Sigmoid colon (tissue), 3 donors: ENCODE measurements at regions not wholly inside any gene's neighbourhood (a gene's known extent, or its start where the extent isn't known, plus 50 kb on each side); places are given as distances from the start of the nearest gene placed in this dataset.
"Not testable (repeated sequence)": the region's sequence is repeated elsewhere in the genome, so short reads cannot be mapped to it uniquely, and the experiment has no call there.

Source experiments
- POLR2A ChIP-seq, 2 donors: fragments of 450-650 bp; IDR thresholded peaks; one replicate each; pipeline ENCODE4 v1.6.1; 2016; ENCODE audit warnings: antibody characterized with exemption in 2 of 2, mild to moderate bottlenecking in 2 of 2, moderate library complexity in 2 of 2
- TF ChIP-seq, protein P1 (sequence below), 4 experiments: fragments of 450-650 bp in 3 of 4; fragments of 200-600 bp in 1 of 4; IDR thresholded peaks; one replicate each; pipeline ENCODE4 v1.5.1; 2016 to 2019; ENCODE audit warnings: antibody characterized with exemption in 4 of 4, mild to moderate bottlenecking in 3 of 4, moderate library complexity in 2 of 4

DNA sequence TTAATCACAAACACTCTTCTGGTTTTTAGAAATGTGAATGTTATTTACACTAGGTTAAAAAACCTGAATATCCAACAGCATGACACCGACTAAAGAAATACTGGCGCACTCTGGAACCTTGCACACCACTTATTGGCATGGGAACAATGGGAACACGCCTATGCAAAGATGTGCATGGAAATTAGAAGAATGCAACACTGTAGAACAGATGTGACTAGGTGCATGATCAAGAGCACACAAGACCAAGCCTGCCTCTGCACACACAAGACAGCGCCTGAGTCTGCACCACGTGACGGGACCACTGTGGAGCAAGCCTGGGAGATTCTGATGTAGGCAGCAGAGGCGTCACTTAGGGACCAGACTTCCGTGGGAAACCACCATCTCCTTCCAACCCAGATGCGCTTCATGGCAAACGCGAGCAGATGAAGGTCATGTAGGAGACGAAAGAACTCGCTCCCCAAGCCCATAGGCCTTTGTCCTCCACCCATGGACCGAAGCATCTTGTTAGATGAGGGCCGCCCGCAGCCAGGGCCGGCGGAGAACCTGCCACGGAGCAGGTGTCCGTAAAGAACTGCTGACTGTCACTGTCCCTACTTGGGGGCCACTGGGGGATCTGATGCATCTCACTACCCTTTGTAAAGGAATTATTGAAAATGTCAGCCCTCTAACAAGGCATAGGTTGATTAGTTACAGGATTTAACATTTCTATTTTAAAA is 159.6 kb upstream of the FAM20C start:
- TF ChIP-seq, protein P1, sequence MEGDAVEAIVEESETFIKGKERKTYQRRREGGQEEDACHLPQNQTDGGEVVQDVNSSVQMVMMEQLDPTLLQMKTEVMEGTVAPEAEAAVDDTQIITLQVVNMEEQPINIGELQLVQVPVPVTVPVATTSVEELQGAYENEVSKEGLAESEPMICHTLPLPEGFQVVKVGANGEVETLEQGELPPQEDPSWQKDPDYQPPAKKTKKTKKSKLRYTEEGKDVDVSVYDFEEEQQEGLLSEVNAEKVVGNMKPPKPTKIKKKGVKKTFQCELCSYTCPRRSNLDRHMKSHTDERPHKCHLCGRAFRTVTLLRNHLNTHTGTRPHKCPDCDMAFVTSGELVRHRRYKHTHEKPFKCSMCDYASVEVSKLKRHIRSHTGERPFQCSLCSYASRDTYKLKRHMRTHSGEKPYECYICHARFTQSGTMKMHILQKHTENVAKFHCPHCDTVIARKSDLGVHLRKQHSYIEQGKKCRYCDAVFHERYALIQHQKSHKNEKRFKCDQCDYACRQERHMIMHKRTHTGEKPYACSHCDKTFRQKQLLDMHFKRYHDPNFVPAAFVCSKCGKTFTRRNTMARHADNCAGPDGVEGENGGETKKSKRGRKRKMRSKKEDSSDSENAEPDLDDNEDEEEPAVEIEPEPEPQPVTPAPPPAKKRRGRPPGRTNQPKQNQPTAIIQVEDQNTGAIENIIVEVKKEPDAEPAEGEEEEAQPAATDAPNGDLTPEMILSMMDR (IDR thresholded peaks at IDR 0.05), result not testable (repeated sequence)
- not testable (repeated sequence) for TF ChIP-seq POLR2A (IDR thresholded peaks at IDR 0.05)
